Mesendoderm (in vitro differentiated cells): ENCODE measurements at regions not wholly inside any gene's neighbourhood (a gene's known extent, or its start where the extent isn't known, plus 50 kb on each side); places are given as distances from the start of the nearest gene placed in this dataset.
A peak's percentile ranks its signal among the peaks of the same experiment; 100 is the strongest.

ENCODE experiments used
- DNase-seq: peaks from one replicate; pipeline ENCODE4 v3.0.0; 2013
- H2AK5ac ChIP-seq: 2 replicates; pipeline ENCODE4 v1.6.1; 2013; ENCODE audit warnings: low read length, inconsistent platforms
- H2BK120ac ChIP-seq: 2 replicates; pipeline ENCODE4 v1.6.1; 2013; ENCODE audit warnings: low read depth, mild to moderate bottlenecking, low read length, moderate library complexity, mixed read lengths
- H2BK15ac ChIP-seq: replicated peaks from 2 replicates; pipeline ENCODE4 v1.6.1; 2013; ENCODE audit warnings: low read depth, mild to moderate bottlenecking, moderate library complexity
- H2BK5ac ChIP-seq: 2 replicates; pipeline ENCODE4 v1.6.1; 2013; ENCODE audit warnings: low read length, inconsistent platforms
- H3K18ac ChIP-seq: 2 replicates; pipeline ENCODE4 v1.6.1; 2013; ENCODE audit warnings: mild to moderate bottlenecking, low read length, mixed read lengths
- H3K23ac ChIP-seq: one replicate; pipeline ENCODE4 v1.6.1; 2013; ENCODE audit warnings: low read length
- H3K27ac ChIP-seq: 2 replicates; pipeline ENCODE4 v1.5.1; 2013; ENCODE audit warnings: low read depth, mild to moderate bottlenecking, inconsistent platforms, low read length, moderate library complexity
- H3K27me3 ChIP-seq: 2 replicates; pipeline ENCODE4 v1.6.1; 2013; ENCODE audit warnings: low read length, control low read depth, mild to moderate bottlenecking, inconsistent platforms; ENCODE audit not compliant: insufficient read depth, poor library complexity
- H3K36me3 ChIP-seq: 2 replicates; pipeline ENCODE4 v1.6.1; 2013; ENCODE audit warnings: low read length, inconsistent platforms; ENCODE audit not compliant: control insufficient read depth, insufficient read depth
- H3K4ac ChIP-seq: one replicate; pipeline ENCODE4 v1.6.1; 2013; ENCODE audit warnings: low read depth, mild to moderate bottlenecking, low read length, moderate library complexity
- H3K4me1 ChIP-seq: 2 replicates; pipeline ENCODE4 v1.6.1; 2013; ENCODE audit warnings: low read depth, low read length, inconsistent platforms; ENCODE audit not compliant: control insufficient read depth
- H3K4me2 ChIP-seq: 2 replicates; pipeline ENCODE4 v1.6.1; 2013; ENCODE audit warnings: low read length
- H3K4me3 ChIP-seq: 2 replicates; pipeline ENCODE4 v1.5.1; 2013; ENCODE audit warnings: mild to moderate bottlenecking, low read length
- H3K56ac ChIP-seq: one replicate; pipeline ENCODE4 v1.6.1; 2013; ENCODE audit warnings: low read length
- H3K79me1 ChIP-seq: 2 replicates; pipeline ENCODE4 v1.6.1; 2013; ENCODE audit warnings: low read length, inconsistent platforms
- H3K79me2 ChIP-seq: 2 replicates; pipeline ENCODE4 v1.6.1; 2013; ENCODE audit warnings: mild to moderate bottlenecking, low read length; ENCODE audit not compliant: control insufficient read depth, insufficient read depth
- H3K9ac ChIP-seq: 2 replicates; pipeline ENCODE4 v1.6.1; 2013; ENCODE audit warnings: low read length, inconsistent platforms
- H4K5ac ChIP-seq: one replicate; pipeline ENCODE4 v1.6.1; 2013; ENCODE audit warnings: low read length
- H4K8ac ChIP-seq: one replicate; pipeline ENCODE4 v1.6.1; 2013; ENCODE audit warnings: low read depth, mild to moderate bottlenecking, control low read depth, low read length, moderate library complexity
- WGBS: extraction: QIAGEN DNeasy Blood & Tissue Kit; methylation state at CpG from one replicate; pipeline ENCODE4 v1.1.7; 2013; ENCODE audit warnings: low lambda C conversion rate, missing lambda C conversion rate; ENCODE audit not compliant: insufficient coverage; ENCODE audit errors: extremely low coverage; 5-methylcytosine and 5-hydroxymethylcytosine counted together

GRCh38 chr4:123312951-123313592 is 83.5 kb upstream of the SPRY1 start:
- Histone ChIP-seq H3K56ac (no peak overlapping the region), H3K23ac (no peak overlapping the region), H2BK15ac (no peak overlapping the region), H3K4ac (no peak overlapping the region), H3K27ac (no peak overlapping the region), H4K5ac (no peak overlapping the region), H3K27me3 (no peaks in the 10 kb centered on the region), H3K4me3 (no peak overlapping the region), H2BK120ac (no peak overlapping the region), H3K4me2 (no peak overlapping the region), H2AK5ac (no peak overlapping the region), H4K8ac (no peak overlapping the region), H3K4me1 (no peaks in the 10 kb centered on the region), H2BK5ac (no peak overlapping the region), H3K36me3 (no peaks in the 10 kb centered on the region), H3K79me2 (no peaks in the 10 kb centered on the region), H3K18ac (no peak overlapping the region), H3K79me1 (no peaks in the 10 kb centered on the region), H3K9ac (no peak overlapping the region)
- no CpG with 5 or more reads among the region's 10 CpGs for WGBS
- no peak for DNase-seq

- Histone ChIP-seq H3K56ac (no peak overlapping the region), H3K18ac (no peak overlapping the region), H4K5ac (no peak overlapping the region), H3K36me3 (no peaks in the 10 kb centered on the region), H3K27ac (no peak overlapping the region), H3K79me1 (no peaks in the 10 kb centered on the region), H3K4ac (no peak overlapping the region), H4K8ac (no peak overlapping the region), H3K4me1 (no peaks in the 10 kb centered on the region), H2AK5ac (no peak overlapping the region), H3K4me2 (no peak overlapping the region), H2BK15ac (no peak overlapping the region), H3K4me3 (no peak overlapping the region), H2BK5ac (no peak overlapping the region), H2BK120ac (no peak overlapping the region), H3K23ac (no peak overlapping the region), H3K79me2 (no peaks in the 10 kb centered on the region), H3K9ac (no peak overlapping the region), H3K27me3 (no peaks in the 10 kb centered on the region)
- no CpG with 5 or more reads among the region's 1 CpG for WGBS
- DNase-seq = no peak
Observed at GRCh38 chr4:123315617-123316016, 81.0 kb upstream of the SPRY1 start.

- no peaks in the 10 kb centered on the region for H3K79me2 ChIP-seq
- no peak overlapping the region for H3K4me2 ChIP-seq
- no peak overlapping the region for H2BK5ac ChIP-seq
- H2BK120ac ChIP-seq = no peak overlapping the region
- no peak overlapping the region for H3K4me3 ChIP-seq
- H3K18ac ChIP-seq = no peak overlapping the region
- no peak overlapping the region for H3K56ac ChIP-seq
- H3K36me3 ChIP-seq = no peaks in the 10 kb centered on the region
- no peak overlapping the region for H2BK15ac ChIP-seq
- H3K79me1 ChIP-seq = no peaks in the 10 kb centered on the region
- no peak overlapping the region for H3K4ac ChIP-seq
- no CpG with 5 or more reads among the region's 2 CpGs for WGBS
- H3K23ac ChIP-seq = no peak overlapping the region
- H3K27ac ChIP-seq = no peak overlapping the region
- H3K27me3 ChIP-seq = no peaks in the 10 kb centered on the region
- H2AK5ac ChIP-seq = no peak overlapping the region
- no peak overlapping the region for H4K5ac ChIP-seq
- H3K4me1 ChIP-seq = no peaks in the 10 kb centered on the region
- H3K9ac ChIP-seq = no peak overlapping the region
- peak; percentile 60 for DNase-seq
- H4K8ac ChIP-seq = no peak overlapping the region
Observed at GRCh38 chr4:123317211-123317610, 79.4 kb upstream of the SPRY1 start.

GRCh38 chr4:123319639-123320038 is 77.0 kb upstream of the SPRY1 start:
- H3K9ac ChIP-seq = no peak overlapping the region
- no peak overlapping the region for H3K4ac ChIP-seq
- H3K27ac ChIP-seq = no peak overlapping the region
- H2BK15ac ChIP-seq = no peak overlapping the region
- H2AK5ac ChIP-seq = no peak overlapping the region
- H2BK120ac ChIP-seq = no peak overlapping the region
- H3K79me1 ChIP-seq = no peaks in the 10 kb centered on the region
- H3K79me2 ChIP-seq = no peaks in the 10 kb centered on the region
- H3K18ac ChIP-seq = no peak overlapping the region
- H2BK5ac ChIP-seq = no peak overlapping the region
- H4K8ac ChIP-seq = no peak overlapping the region
- no peak overlapping the region for H3K56ac ChIP-seq
- no peaks in the 10 kb centered on the region for H3K27me3 ChIP-seq
- no peaks in the 10 kb centered on the region for H3K36me3 ChIP-seq
- WGBS = no CpG with 5 or more reads among the region's 2 CpGs
- no peak for DNase-seq
- no peak overlapping the region for H3K4me2 ChIP-seq
- H3K23ac ChIP-seq = no peak overlapping the region
- no peak overlapping the region for H3K4me3 ChIP-seq
- H4K5ac ChIP-seq = no peak overlapping the region
- H3K4me1 ChIP-seq = no peaks in the 10 kb centered on the region

- no peak overlapping the region for H3K4ac ChIP-seq
- no peaks in the 10 kb centered on the region for H3K79me2 ChIP-seq
- H3K36me3 ChIP-seq = no peaks in the 10 kb centered on the region
Observed at GRCh38 chr4:123323998-123324397, 72.6 kb upstream of the SPRY1 start.

GRCh38 chr4:123325241-123325681 is 71.3 kb upstream of the SPRY1 start:
- Histone ChIP-seq H2AK5ac (no peak overlapping the region), H3K18ac (no peak overlapping the region), H2BK5ac (no peak overlapping the region), H3K79me2 (no peaks in the 10 kb centered on the region), H2BK120ac (no peak overlapping the region), H3K27ac (no peak overlapping the region), H3K23ac (no peak overlapping the region), H4K8ac (no peak overlapping the region), H3K56ac (no peak overlapping the region), H4K5ac (no peak overlapping the region), H3K4me3 (no peak overlapping the region), H3K4me2 (no peak overlapping the region), H3K36me3 (no peaks in the 10 kb centered on the region), H3K79me1 (no peaks in the 10 kb centered on the region), H3K4me1 (peaks cover 2% of the 10 kb centered on the region), H3K4ac (no peak overlapping the region), H2BK15ac (no peak overlapping the region), H3K9ac (no peak overlapping the region), H3K27me3 (no peaks in the 10 kb centered on the region)
- peak; percentile 28 for DNase-seq
- no CpG with 5 or more reads among the region's 3 CpGs for WGBS

More at GRCh38 chr4:123323998-123324397, 72.6 kb upstream of the SPRY1 start:
- H3K27ac ChIP-seq = no peak overlapping the region
- no peak overlapping the region for H3K4me3 ChIP-seq
- no peak overlapping the region for H2BK5ac ChIP-seq
- H3K9ac ChIP-seq = no peak overlapping the region
- no peak overlapping the region for H4K8ac ChIP-seq
- no peak for DNase-seq
- no peak overlapping the region for H2BK120ac ChIP-seq
- no peak overlapping the region for H2AK5ac ChIP-seq
- H3K79me1 ChIP-seq = no peaks in the 10 kb centered on the region
- H3K23ac ChIP-seq = no peak overlapping the region
- no peak overlapping the region for H2BK15ac ChIP-seq
- H3K18ac ChIP-seq = no peak overlapping the region
- WGBS = no CpG with 5 or more reads among the region's 2 CpGs
- H4K5ac ChIP-seq = no peak overlapping the region
- no peak overlapping the region for H3K56ac ChIP-seq
- H3K4me1 ChIP-seq = peaks cover 2% of the 10 kb centered on the region
- H3K4me2 ChIP-seq = no peak overlapping the region
- H3K27me3 ChIP-seq = no peaks in the 10 kb centered on the region
